Nucleus accumbens (tissue), 56 donors: ENCODE measurements at regions not wholly inside any gene's neighbourhood (a gene's known extent, or its start where the extent isn't known, plus 50 kb on each side); places are given as distances from the start of the nearest gene placed in this dataset.
A peak's percentile ranks its signal among the peaks of the same experiment; 100 is the strongest.

ENCODE experiments used
- DNase-seq, 56 donors: peaks; one replicate each; lab custom pipeline; 2025; lab: John Stamatoyannopoulos, UW

DNA sequence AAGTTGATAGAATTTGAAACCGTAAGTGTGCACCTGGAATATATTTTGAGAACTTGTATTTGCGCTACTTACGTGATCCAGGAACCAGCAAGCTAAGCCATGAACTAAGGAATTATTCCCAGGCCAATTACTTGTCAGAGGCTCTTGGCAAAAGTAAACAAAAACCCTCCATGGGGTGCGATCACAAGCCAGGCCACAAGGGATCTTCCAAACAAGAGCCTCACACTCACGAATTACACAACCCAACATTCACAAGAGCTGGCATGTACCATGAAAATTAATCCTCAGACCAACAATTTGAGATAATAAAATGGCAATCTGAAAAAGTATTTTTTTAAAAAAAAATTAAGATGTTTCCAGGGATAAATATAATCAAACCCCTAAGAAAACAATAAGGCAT, 467.0 kb upstream of the AKR1E2 start:
- no peak for DNase-seq

DNA sequence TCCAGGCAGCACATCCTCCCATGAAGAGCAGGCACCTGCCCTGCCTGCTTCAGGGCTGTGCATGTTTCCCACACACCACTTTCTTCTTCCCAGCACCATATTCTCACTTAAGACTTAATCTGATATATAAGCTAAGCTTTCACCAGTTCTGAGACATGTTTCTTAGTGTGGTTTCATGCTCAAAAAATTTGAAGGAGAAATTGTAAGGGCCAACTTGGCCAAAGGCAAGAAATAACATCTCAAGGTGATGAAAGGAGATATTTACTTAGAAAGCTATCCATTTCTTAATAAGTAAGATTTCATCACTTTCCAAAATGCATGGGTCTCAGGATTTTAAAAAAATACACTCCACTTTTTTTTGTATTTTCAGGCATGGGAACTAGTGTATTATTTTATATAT, 468.1 kb upstream of the AKR1E2 start:
- no peak for DNase-seq

DNA sequence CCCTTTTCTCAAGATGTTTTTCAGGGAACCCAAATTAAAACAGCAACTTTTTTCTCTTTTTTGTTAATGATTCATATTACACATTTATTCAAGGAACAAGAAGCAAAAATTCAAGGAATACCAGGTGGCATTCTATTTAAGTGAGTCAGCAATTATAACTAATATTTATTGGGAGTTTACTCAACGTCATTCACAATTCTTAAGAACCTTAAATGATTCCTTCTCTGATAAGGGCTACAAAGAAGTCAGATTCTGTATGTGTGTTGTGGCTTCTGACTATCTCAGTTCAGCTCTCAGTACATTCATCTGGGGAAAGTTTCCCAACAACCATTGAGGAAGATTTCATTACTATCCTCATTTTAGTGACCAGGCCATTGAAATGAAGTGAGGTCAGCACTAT, 470.7 kb upstream of the AKR1E2 start:
- no peak for DNase-seq

DNA sequence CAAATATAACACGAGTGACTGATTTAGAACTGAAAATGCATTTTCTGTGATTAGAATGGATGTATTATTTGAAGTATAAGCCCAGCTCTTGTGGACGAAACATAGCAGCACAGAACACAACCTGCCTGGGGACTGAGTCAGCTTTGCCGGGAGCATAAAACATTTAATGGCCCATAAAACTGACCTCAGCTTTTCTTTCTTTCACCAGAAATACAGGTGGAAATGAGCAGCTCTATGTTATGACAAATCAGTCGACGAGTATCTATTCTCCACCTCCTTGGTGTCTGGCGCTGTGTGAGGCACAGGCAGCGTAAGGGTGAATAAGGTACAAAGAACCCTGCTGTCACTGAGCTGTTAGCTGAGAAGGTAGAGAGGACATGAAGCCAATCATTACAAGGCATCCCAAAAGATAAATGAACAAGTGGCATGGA, 471.6 kb upstream of the AKR1E2 start:
- DNase-seq = no peak

DNA sequence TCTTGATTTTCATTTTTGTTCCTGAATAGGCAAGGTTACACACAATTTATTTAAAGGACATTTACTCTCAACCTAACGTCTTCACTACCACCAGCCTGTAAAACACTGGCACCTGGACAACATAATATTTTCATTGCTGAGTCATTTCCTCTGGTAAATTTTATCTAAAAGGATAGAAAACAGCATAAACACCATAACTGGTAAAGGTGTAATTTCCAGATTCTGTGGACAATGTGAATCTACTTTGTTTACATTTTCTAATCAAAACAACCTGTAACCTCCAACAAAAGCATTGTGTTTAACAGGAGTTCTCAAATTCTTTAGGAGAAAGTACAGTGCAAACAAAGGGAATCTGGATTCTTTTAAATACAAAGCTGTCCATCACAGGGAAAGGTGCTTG, 472.0 kb upstream of the AKR1E2 start:
- no peak for DNase-seq

DNA sequence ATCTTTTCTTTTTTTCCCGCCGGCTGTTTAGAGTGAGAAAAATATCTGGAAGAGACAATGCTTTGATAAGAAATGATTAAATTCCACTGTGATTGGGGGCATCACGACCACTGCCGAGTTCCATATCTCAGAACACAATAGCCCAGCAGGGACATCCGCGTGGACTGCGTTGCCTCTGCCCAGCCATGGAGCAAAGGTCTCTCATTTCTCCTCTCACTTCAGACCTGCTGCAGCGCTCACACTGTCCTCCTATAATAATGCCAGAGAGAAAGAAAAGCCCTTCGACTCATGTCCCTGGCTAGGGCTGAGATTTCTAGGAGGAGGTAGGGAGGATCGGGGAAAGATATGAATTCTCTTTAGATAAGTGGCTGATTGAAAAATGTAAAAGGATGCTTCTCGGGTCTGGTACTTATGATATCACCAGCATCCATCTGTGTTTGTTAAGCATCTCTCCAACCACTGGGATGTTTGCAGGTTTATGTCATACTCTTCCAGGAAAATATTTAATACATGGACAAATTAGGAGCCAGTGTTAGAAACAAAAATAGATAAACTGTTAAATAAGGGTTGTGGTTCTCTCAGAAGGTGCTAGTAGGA, 472.9 kb upstream of the AKR1E2 start:
- no peak for DNase-seq

DNA sequence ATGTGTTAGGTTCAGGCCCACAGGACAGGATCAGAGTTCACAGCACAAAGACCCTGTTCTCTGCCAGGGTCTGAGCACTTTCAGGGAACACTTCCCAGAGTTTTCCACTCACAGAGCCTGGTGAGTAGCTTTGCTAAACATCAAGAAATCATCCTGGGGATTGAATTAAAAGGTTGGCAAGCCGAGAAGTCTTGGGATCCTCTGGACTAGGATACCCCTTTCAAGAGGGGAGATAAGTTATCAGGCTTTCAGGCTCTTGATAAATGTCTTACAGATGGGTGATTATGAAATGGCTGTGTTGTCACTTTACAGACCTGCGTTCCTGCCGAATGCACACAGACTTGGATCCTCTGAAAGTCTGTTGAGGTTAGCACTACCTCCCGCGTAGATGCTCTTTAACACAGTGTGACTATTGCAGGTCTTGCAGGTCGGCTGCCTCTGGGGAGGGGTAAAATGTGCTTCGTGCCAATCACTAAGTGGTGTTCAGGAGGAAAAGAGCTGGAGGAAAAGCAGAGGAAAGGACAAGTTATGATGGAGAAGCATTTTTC, 473.5 kb upstream of the AKR1E2 start:
- DNase-seq = no peak

DNA sequence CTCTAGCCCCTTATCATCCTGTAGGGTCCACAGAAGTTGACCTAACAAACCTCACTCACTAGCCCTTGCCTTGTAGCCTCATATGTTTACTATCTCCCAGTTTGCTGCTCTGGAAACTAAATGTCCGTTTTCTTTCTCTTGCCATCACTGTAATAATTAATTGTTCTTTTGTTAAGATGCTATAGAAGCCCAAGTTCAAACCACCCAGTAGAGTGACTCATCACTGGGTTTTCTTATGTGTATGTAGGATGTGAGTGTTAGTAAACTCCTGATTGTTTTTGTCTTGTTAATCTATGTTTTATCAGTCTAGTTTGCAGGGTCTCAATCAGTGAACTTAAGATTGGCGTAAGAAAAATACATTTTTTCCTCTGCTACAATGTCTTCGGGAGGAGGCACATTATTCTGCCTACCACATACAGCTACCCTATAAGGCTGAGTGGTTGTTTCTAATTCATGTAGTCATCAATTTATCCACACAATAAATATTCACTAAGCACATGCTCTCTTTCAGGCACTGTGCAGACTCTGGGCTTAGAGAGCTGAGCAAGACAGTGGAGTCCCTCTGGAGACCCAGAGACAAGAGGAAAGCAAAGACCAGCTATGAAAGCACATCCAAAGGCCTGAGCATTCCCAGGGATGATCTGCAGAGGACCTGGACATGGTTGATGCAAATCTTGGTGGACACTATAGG, 474.1 kb upstream of the AKR1E2 start:
- DNase-seq = no peak

DNA sequence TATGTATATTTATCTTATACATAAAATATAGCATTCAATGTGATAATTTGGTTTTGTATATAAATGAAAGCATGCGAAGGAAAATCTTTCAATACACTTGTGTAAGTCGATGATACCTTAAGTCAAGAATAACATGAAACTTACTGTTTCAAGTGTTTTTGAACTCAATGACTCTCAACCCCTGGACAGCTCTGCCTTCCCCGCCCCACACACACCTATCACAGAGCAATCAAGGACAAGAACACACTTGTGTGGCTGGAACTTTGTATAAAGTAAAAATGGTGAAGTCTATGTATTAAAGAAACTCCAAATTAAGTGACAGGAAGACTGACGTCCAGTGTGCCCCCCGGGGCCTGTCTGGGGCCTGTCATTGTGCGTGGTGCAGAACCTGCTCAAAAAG, 478.6 kb upstream of the AKR1E2 start:
- no peak for DNase-seq

DNA sequence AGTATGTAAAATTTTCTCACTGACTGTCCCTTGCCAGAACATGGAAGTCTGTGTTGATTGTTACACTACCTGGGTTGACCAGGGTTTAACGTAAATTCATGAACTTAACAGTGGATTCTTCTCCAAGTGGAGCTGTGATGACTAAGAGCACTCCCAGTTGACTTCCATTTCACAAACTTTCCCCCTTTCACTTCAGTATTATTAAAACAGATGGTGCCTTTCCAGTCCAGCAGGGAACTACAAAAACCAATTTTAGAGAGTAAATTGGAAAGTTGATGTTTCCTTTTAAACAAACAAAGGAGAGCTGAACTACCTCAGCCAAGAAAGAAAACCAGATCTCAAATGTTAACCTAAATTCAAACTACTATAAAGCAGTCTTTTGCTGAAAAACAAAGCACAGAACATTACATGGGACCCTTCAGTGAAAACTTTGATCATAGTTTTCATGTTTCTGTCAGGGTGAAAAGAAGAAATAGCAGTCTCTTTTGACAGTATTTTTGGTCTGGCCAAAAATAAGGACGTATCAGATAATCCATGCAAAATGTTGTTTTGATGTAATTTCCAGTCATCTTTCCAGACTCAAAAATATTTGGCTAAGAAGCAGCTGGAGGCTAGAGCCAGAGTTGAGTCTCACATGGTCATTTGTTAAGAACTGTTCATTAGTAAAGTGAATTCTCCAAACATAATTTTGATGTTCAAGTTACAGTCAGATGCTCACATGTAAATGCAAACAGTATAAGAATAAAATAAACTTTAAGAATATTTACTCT, 479.9 kb upstream of the AKR1E2 start:
- no peak for DNase-seq

DNA sequence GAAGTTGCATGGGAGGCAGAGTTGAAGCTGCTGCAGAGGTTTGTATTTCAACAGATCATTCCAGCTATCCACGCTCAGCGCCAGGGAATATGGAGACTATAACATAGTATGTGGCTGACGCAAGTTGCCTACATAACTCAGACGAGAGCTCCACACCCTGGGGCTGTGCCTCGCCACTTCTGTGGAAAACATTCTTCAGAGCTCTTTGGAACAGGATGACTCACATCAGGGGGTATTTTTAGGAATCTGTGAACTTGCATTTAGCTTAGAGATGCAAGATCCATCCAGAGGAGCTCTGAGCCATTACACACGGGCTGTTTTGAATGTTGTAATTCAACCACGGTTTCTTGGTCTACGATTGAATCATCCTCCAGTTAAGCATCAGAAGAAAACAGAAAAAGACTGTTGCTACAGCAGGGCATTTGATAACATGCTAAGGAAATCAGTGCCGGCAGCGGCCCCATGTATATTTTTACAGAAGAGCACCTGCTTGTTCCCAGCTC, 481.5 kb upstream of the AKR1E2 start:
- DNase-seq = peak in 39 of 56 donors; percentile 1 to 81 (median 34)

DNA sequence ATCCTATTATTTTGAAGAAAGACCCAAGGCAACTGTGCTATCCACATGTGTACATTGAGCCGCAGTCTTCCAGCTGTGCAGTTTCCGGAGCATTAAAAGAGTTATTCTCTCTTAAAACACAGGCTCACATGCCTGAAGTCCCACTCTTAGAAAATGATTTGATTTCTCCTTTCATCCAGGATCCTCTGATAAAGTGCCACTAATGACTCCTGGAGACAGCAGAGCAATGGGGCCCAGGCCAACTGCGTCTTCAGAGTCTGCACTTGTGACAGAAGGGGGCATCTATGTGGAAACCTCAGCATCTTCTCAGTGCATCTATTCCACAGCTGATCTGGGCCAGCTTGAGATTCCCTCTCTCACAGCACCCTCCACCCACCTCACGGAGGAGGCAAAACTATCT, 482.1 kb upstream of the AKR1E2 start:
- DNase-seq = no peak

DNA sequence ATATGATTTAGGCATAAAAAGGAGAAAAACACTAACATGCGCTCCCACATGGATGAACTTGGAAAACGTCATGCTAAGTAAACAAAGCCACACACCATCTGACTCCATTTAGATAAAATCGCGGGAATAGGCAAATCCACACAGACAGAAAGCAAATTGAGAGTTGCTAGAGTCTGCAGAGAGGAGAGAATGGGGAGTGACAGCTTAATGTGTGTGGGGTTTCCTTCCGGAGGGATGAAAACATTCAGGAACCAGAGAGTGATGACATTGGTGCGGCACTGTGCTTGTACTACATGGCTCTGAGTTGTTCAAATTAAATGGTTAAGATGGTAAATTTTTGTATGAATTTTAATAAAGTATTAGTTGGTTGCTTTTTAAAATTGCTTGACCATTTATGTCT, 482.9 kb upstream of the AKR1E2 start:
- DNase-seq = no peak

DNA sequence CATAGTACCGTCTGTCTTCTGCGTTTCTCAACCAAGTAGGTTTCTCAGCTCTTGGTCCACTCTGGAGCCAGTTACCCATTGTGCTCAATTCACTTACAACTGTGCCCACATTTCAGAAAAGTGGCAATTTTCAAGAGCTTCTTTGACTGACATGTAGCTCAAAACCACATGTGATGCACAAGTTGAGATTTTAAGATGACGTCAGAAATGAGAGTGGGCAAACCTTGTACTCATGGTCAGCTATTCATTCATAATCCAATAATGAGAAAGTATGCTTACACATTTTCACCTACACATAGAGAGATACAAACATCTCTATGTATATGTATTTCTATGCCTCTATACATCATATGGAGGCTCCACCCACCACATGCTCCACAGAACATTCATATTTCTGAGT, 487.2 kb upstream of the AKR1E2 start:
- DNase-seq = no peak

DNA sequence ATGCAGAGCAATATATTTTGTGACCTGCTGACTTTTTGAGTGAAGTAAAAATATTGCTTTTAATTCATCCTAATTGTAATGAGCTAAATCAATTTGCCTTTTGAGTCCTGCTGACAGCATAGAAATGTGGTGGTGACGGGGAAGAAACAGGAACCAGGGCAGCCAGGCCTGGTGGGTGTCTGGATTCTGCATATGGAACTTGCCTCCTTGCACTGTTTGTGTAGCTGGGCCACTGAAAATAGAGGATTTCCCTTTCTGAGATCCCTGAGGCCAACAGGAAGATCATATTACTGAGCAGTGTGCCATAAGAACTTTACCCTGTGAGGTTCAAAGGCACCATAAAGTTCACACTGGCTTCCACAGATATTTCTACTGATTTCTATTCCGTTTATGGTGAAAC, 488.4 kb upstream of the AKR1E2 start:
- no peak for DNase-seq

DNA sequence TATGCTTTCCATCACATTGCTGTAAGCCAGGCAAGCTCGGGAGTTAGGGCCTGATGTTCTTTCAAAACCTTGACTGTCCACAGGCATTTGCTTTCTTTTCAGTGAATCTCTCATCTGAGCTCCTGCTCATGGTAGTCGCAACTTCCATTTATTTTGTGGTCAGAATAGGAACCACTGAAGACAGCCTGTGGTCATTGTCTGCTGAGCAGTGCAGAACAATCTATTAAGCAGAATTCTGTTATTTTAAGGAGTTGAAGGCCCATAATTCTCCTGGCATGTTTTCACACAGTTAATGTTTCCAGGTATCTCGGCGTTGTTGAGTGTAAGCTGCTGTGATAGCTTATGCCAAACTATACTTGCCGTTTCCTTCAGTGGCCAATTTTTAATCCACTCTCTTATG, 491.1 kb upstream of the AKR1E2 start:
- DNase-seq = no peak

DNA sequence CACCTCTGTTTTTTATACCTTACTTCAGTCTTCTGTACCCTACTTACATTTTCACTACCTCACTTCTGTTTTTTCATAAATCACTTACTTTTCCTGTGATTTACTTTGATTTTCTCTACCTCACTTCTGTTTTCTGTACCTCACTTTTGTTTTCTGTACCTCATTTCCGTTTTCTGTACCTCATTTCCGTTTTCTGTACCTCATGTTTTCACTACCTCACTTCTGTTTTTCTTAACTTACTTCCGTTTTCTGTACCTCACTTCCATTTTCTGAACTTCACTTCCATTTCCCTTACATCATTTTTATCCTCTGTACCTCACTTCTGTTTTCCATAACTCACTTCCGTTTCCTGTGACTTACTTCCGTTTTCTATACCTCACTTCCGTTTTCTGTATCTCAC, 492.0 kb upstream of the AKR1E2 start:
- no peak for DNase-seq

DNA sequence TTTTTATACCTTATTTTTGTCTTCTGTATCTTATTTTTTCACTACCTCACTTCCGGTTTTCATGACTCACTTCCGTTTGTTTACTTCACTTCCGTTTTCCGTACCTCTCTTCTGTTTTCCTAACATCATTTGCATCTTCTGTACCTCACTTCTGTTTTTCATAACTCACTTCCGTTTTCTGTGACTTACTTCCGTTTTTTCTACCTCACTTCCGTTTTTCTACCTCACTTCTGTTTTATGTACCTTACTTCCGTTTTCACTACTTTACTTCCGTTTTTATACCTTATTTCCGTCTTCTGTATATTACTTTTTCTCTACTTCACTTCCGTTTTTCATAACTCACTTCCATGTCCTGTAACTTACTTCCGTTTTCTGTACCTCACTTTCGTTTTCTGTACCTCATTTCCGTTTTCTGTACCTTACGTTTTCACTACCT, 492.5 kb upstream of the AKR1E2 start:
- DNase-seq = no peak

DNA sequence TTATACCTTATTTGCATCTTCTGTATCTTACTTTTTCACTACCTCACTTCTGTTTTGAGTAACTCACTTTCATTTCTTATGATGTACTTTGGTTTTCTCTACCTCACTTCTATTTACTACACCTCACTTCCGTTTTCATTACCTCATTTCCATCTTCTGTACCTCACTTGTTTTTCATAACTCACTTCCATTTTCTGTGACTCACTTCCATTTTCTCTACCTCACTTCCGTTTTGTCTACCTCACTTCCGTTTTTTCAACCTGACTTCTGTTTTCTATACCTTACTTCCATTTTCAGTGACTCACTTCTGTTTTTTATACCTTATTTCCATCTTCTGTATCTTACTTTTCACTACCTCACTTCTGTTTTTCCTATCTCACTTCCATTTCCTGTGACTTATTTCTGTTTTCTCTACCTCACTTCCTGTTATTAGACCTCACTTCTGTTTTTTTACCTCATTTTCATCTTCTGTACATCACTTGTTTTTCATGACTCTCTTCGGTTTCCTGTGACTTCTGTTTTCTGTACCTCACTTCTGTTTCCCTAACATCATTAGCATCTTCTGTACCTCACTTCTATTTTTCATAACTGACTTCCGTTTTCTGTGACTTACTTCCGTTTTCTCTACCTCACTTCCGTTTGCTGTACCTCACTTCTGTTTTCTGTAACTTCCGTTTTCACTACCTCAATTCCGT, 493.1 kb upstream of the AKR1E2 start:
- DNase-seq = no peak

DNA sequence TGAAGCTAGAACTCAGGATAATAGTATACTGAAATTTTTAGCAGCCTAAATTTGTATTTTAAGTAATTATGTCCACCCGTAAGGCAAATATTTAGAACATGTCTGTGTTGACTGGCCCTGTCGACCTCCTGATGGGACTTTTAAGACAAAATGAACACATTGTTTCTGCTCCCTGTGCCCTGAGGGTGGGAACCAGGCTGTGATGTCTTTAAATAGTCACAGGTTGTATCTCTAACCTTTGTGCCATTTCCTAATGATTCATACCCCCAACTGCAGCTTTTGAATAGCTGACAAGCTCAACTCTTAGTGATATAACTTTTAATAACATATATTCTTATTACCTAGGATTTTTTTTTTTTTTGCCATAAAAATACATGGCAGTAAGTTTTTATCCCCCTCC, 494.9 kb upstream of the AKR1E2 start:
- DNase-seq = no peak

DNA sequence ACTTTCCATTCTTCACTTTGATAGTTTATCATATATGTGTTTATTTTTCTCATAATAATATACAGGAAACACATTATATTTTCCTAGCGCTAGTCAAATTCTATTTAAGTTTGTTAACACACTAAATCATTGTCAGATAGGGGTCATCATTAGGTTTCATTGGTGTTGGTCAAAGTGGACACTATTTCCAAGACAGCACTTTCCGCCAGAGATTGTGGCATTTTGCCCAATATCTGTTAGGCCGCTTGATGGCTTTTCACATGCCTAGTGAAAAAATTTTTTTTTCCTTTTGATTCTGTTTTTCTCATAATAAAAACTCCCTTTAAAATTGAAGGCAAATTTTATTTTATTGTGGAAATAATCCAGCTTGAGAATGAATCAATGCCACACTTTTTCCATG, 495.4 kb upstream of the AKR1E2 start:
- DNase-seq = no peak
